DOHH2 (cell line): ENCODE measurements at regions not wholly inside any gene's neighbourhood (a gene's known extent, or its start where the extent isn't known, plus 50 kb on each side); places are given as distances from the start of the nearest gene placed in this dataset.

Experiments used
- H3F3A ChIP-seq: fragments of 200-600 bp; sonication (generic), shearing (Covaris generic); 2 replicates; pipeline ENCODE4 v1.6.0; 2016; ENCODE audit warnings: antibody characterized with exemption, mild to moderate bottlenecking; ENCODE audit not compliant: control insufficient read depth, insufficient read depth
- H3K27ac ChIP-seq: fragments of 200-600 bp; sonication (generic); 2 replicates; pipeline ENCODE4 v1.5.1; 2014; ENCODE audit warnings: low read depth, mild to moderate bottlenecking, low read length, moderate library complexity
- H3K27me3 ChIP-seq: fragments of 200-600 bp; sonication (generic); 2 replicates; pipeline ENCODE4 v1.6.1; 2014; ENCODE audit warnings: mild to moderate bottlenecking, low read length, mixed read lengths; ENCODE audit not compliant: control insufficient read depth
- H3K36me3 ChIP-seq: fragments of 200-600 bp; sonication (generic); 2 replicates; pipeline ENCODE4 v1.6.1; 2014; ENCODE audit warnings: mild to moderate bottlenecking, low read length, moderate library complexity, mixed read lengths; ENCODE audit not compliant: control insufficient read depth
- H3K4me1 ChIP-seq: fragments of 200-600 bp; sonication (generic); 2 replicates; pipeline ENCODE4 v1.6.1; 2014; ENCODE audit warnings: mild to moderate bottlenecking, low read length, mixed read lengths; ENCODE audit not compliant: control insufficient read depth
- H3K4me2 ChIP-seq: fragments of 200-600 bp; sonication (generic); 2 replicates; pipeline ENCODE4 v1.6.0; 2014; ENCODE audit warnings: mild to moderate bottlenecking, low read length, moderate library complexity
- H3K4me3 ChIP-seq: fragments of 200-600 bp; sonication (generic); 2 replicates; pipeline ENCODE4 v1.5.1; 2014; ENCODE audit warnings: mild to moderate bottlenecking, low read length, mixed read lengths
- H3K79me2 ChIP-seq: fragments of 200-600 bp; sonication (generic); 2 replicates; pipeline ENCODE4 v1.6.1; 2014; ENCODE audit warnings: mild to moderate bottlenecking, low read length, mixed read lengths; ENCODE audit not compliant: control insufficient read depth
- H3K9me2 ChIP-seq: fragments of 200-600 bp; sonication (generic); replicated peaks from 2 replicates; pipeline ENCODE4 v1.6.1; 2014; ENCODE audit warnings: mild to moderate bottlenecking, low read length, mixed read lengths; ENCODE audit not compliant: control insufficient read depth
- H3K9me3 ChIP-seq: fragments of 200-600 bp; sonication (generic); 2 replicates; pipeline ENCODE4 v1.6.1; 2014; ENCODE audit warnings: antibody characterized with exemption, low read length, mixed read lengths; ENCODE audit not compliant: control insufficient read depth, insufficient read depth
- H4K20me1 ChIP-seq: fragments of 200-600 bp; sonication (generic); 2 replicates; pipeline ENCODE4 v1.6.0; 2014; ENCODE audit warnings: low read depth, mild to moderate bottlenecking, antibody characterized with exemption, low read length, moderate library complexity; ENCODE audit not compliant: control insufficient read depth, insufficient read depth
- EZH2phosphoT487 ChIP-seq: fragments of 200-600 bp; sonication (generic); IDR thresholded peaks from 2 replicates; pipeline ENCODE4 v1.6.1; 2017; ENCODE audit warnings: borderline replicate concordance, mild to moderate bottlenecking, antibody characterized with exemption, low read length, moderate library complexity, mixed read lengths
- TF ChIP-seq, protein P1 (sequence below): fragments of 200-600 bp; sonication (generic); IDR thresholded peaks from one replicate; pipeline ENCODE4 v1.5.1; 2014; ENCODE audit warnings: antibody characterized with exemption, mild to moderate bottlenecking, low read depth, low read length; ENCODE audit not compliant: poor library complexity, severe bottlenecking

DNA sequence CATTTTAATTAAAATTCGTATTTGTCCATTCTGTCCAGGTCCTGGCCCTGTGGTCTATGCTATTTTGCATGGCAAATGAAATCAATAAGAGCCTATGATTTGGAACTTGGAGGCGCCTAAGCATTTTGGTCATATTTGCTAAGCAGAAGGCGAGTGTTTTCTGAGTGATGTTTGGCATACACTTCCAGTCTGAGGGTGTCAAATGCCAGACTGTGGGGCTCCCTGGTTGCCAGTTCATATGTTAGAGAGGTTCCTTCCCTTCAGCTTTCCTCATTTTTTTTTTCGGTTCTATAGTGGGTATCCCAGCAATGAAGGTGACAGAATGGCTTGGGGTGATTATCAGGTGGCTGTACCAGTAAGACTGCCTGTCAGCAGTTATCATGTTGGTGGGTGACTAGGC, 1007.8 kb upstream of the WWC1 start:
- no peak for TF ChIP-seq EZH2phosphoT487
- TF ChIP-seq, protein P1, sequence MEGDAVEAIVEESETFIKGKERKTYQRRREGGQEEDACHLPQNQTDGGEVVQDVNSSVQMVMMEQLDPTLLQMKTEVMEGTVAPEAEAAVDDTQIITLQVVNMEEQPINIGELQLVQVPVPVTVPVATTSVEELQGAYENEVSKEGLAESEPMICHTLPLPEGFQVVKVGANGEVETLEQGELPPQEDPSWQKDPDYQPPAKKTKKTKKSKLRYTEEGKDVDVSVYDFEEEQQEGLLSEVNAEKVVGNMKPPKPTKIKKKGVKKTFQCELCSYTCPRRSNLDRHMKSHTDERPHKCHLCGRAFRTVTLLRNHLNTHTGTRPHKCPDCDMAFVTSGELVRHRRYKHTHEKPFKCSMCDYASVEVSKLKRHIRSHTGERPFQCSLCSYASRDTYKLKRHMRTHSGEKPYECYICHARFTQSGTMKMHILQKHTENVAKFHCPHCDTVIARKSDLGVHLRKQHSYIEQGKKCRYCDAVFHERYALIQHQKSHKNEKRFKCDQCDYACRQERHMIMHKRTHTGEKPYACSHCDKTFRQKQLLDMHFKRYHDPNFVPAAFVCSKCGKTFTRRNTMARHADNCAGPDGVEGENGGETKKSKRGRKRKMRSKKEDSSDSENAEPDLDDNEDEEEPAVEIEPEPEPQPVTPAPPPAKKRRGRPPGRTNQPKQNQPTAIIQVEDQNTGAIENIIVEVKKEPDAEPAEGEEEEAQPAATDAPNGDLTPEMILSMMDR = no peak
- no peaks in the 10 kb centered on the region for H3K27me3 ChIP-seq
- H3K4me2 ChIP-seq = no peak overlapping the region
- H3K9me3 ChIP-seq = no peaks in the 10 kb centered on the region
- no peaks in the 10 kb centered on the region for H3K79me2 ChIP-seq
- H3K36me3 ChIP-seq = no peaks in the 10 kb centered on the region
- no peaks in the 10 kb centered on the region for H3F3A ChIP-seq
- no peaks in the 10 kb centered on the region for H3K4me1 ChIP-seq
- no peak overlapping the region for H3K27ac ChIP-seq
- no peaks in the 10 kb centered on the region for H4K20me1 ChIP-seq
- no peaks in the 10 kb centered on the region for H3K9me2 ChIP-seq
- H3K4me3 ChIP-seq = no peak overlapping the region

DNA sequence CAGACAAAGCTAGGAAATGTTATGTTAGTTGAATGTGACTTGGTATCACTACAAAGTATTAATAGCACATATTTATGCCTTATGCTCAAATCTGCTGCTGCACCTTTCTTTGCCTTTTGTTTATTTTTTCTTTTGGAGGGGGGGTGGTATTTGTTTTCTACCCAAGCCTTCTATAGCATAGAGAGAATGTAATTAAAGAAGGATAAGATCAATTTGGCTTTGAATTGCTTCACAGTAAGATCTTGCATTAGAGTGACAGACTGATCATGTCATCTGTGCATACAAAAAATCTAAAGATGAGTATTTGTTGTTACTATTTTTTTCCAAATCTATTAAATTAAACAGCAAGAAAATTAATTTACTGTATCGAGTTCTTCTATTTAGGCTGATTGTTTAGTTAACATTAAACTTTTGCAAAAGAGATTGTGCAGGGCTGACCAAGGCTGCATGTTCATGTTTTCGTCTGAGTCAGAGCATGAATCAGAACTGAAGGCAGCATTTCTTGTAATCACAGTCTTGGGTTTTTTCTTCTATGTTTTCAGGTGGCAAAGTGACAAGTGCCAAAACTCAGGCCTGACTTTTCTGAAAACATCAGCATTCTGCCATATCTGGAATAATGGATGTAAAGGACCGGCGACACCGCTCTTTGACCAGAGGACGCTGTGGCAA, 1007.1 kb upstream of the WWC1 start:
- TF ChIP-seq, protein P1 = no peak
- no peak for TF ChIP-seq EZH2phosphoT487

DNA sequence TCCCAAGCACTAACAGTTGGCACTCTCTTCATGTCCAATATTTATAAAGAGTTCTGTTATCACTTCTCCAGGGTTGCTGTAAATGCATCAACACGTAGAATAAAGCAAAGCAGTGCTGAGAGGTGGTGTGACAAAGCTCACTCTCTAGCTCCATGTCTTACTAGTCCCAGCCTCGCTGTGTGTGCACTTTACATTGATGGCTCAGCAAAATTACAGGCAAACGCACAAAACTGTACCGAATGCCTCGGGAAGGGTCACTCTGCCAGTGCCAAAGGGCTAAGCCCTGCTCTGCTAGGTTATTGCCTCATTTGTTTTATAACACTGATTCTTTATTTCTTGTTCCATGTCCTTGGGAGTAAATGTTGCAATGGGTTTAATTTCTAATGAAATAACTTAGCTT, 1005.9 kb upstream of the WWC1 start:
- no peak overlapping the region for H3K27ac ChIP-seq
- no peaks in the 10 kb centered on the region for H3F3A ChIP-seq
- H3K79me2 ChIP-seq = no peaks in the 10 kb centered on the region
- no peaks in the 10 kb centered on the region for H3K36me3 ChIP-seq
- H3K4me2 ChIP-seq = no peak overlapping the region
- no peaks in the 10 kb centered on the region for H3K4me1 ChIP-seq
- TF ChIP-seq EZH2phosphoT487 = no peak
- TF ChIP-seq, protein P1 = no peak
- H3K4me3 ChIP-seq = no peak overlapping the region
- H3K9me3 ChIP-seq = no peaks in the 10 kb centered on the region
- H3K27me3 ChIP-seq = no peaks in the 10 kb centered on the region
- H4K20me1 ChIP-seq = no peaks in the 10 kb centered on the region
- no peaks in the 10 kb centered on the region for H3K9me2 ChIP-seq

More for the DNA sequence above, 1007.1 kb upstream of the WWC1 start:
- Histone ChIP-seq H3K36me3 (no peaks in the 10 kb centered on the region), H3K27me3 (no peaks in the 10 kb centered on the region), H3K79me2 (no peaks in the 10 kb centered on the region), H3F3A (no peaks in the 10 kb centered on the region), H3K9me3 (no peaks in the 10 kb centered on the region), H3K4me3 (no peak overlapping the region), H3K4me1 (no peaks in the 10 kb centered on the region), H3K4me2 (no peak overlapping the region), H3K9me2 (no peaks in the 10 kb centered on the region), H4K20me1 (no peaks in the 10 kb centered on the region), H3K27ac (no peak overlapping the region)
